ENCODE measurements at regions not wholly inside any gene's neighbourhood (a gene's known extent, or its start where the extent isn't known, plus 50 kb on each side); places are given as distances from the start of the nearest gene placed in this dataset.
A peak's percentile ranks its signal among the peaks of the same experiment; 100 is the strongest.

GRCh38 chr2:237150186-237150585 lies 64.5 kb downstream of the COPS8 start:
- DNase-seq (ENCODE audit: low spot score), result no peak

- DNase-seq (ENCODE audit: low spot score), result no peak
Observed at GRCh38 chr2:237150831-237151375, 65.2 kb downstream of the COPS8 start.

DNA sequence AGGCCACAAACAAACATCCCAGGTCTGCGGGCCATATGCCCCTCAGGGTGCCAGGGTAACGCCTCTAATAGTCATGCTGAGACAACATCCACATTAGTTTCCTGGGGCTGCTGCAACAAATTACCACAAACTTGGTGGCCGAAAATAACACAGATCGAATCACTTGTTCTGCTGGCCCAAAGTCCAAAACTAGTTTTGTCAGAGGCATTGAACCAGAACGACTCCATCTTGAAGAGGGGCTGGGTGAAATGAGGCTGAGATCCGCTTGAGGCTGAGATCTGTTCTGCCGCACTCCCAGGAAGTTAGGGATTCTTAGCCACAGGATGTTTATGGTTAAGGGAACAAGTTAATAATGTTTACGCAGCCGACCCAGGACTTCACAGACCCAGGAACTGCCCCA lies 66.7 kb downstream of the COPS8 start:
- DNase-seq (ENCODE audit: low spot score), result no peak

- no peak for DNase-seq (ENCODE audit: low spot score)
Observed at GRCh38 chr2:237153181-237153580, 67.5 kb downstream of the COPS8 start.

GRCh38 chr2:237154082-237154638 lies 68.5 kb downstream of the COPS8 start:
- peak; percentile 29 for DNase-seq (ENCODE audit: low spot score)

DNA sequence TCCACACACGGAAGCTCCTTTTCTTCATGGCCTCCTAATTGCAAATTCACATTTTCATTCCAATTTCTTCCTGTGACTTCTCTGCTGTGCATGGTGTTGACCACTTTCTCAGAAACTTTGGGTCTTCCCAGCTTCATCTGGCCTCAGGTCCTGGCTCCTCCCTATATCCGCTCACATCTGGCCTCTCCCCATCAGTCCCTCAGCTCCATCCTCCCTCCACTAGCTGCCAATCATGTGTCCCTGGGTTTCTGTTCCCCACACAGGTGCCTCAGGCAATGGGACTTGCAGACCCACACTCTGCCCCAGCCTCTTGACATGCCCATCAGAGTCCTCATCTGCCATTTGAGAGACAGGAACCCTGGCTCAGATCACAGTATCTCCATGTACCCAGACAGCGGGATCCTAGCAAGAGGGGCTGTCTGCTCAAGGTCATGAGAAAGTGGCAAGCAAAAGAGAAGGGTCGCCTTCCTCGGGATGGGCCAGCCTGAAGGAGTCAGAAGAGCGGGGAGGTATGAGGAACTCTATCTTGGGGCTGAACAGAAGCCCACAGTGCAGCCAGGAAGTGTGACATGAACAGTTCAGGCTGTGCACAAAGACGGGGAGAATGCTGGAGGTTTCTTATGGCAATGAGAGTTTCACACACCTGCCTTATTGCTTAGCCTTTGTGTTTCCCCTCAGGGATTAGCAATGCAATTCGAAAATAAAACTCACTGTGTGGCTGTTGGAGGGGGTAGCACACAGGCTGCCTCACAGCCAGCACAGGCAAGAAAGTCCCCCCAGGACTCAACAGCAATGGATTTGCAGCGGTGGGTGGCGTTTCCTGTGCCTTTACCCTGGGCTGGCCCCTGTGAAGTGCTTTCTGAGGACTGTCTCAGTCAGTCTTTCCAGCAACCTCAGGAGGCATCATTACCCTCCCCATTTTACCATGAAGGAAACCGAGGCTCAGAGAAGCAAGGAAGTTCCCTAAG lies 69.5 kb downstream of the COPS8 start:
- no peak for DNase-seq (ENCODE audit: low spot score)

DNA sequence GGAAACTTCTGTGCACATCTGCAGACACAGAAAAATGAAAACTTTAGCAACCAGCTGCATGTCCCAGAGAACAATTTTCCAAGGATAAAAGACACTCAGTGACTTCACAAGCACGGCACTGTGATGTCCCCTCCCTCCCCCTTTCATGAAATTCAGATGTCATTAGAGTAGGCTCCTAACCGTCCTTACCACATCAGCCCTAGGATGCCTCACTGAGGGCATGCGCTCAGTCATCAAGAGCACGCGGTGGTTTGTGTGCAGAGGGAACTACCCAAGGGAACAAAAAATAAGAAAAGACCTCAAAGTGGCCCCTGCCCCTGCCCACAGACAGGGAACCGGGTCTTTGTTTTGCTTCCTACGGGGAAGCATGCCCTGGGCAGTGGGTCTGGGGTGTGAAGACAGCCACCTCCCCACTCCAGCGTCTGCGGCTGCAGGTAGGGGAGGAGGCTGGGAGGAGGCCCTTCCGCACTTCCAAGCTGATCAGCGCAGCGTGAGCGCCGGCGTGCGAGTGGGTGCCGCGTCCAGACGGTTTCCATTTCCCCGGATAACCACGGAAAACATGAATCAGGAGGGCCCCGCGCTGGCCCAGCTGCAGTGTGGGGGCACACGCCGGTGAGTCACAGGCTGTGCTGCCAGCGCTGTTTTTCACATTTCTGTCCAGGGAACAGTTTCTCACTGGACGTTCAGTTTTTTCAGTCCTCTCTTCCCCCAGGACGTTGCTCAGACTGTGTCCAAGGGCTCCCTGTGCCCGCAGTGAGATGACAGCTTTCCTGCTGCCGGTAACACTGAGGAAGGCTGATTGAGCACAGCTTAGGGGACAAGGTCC lies 70.6 kb downstream of the COPS8 start:
- DNase-seq (ENCODE audit: low spot score), result no peak

DNA sequence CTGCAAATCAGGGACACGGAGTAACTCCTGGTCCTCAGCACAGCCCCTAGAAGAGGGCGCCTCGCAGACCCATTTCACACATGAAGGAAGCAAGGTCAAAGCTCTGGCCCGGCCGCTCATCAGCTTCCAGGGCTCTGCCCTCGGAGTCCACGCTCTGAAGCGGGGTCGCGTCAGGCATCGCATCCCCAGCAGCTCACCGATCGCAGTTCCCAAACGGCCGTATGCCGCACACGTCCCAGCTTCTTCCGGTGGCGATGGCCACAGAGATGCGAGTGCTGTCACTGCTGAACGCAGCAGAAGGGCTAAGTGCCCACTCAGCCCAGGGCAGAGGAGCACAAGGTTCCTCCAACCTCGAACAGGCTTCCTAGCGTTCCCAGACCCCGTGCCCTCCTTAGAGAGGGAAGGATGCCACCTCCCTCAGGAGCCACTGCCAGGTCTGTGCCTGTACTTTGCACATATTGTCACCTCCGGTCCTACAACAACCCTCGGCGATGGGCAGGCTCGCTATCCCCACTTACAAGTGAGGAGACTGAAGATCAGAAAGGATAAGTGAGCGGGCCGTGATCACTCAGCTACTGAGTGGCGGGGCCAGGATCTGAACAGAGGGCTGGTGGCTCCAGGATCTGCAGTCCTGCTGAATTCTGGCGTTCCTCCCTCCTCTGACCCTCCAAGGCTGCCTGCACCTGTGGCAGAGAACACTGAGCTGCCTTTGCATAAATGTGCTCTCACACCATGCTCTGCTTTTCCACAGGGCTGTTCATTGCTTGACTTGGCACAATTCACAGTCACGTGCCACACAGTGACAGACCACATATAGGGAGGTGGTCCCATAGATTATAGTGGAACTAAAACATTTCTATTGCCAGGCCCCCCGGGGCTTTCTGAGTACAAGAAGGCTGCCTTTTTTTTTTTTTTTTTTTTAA lies 71.4 kb downstream of the COPS8 start:
- no peak for DNase-seq (ENCODE audit: low spot score)

GRCh38 chr2:237157780-237158102 lies 72.1 kb downstream of the COPS8 start:
- no peak for DNase-seq (ENCODE audit: low spot score)

GRCh38 chr2:237158194-237158593 lies 72.5 kb downstream of the COPS8 start:
- no peak for DNase-seq (ENCODE audit: low spot score)

GRCh38 chr2:237159006-237159911 lies 73.6 kb downstream of the COPS8 start:
- no peak for DNase-seq (ENCODE audit: low spot score)

GRCh38 chr2:237160271-237160919 lies 74.7 kb downstream of the COPS8 start:
- no peak for DNase-seq (ENCODE audit: low spot score)

DNA sequence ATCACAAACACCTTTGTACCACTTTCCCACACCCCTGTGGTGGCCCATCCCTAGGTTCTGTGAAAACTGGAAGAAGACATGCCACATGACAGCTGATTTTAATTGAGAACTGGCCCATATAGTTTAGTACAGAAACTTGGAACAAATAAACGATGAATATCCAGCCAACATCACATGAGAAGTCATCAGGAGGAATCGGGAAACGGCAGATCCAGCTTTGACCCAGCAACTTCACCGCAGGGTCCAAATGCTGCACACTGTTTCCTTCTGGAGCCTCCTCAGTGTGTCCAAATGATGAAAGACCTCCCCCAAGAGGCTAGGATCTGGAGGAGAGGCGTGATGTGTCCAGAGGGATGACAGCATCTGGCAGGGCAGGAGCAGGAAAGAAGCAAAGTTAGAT lies 75.5 kb downstream of the COPS8 start:
- DNase-seq (ENCODE audit: low spot score), result no peak

DNA sequence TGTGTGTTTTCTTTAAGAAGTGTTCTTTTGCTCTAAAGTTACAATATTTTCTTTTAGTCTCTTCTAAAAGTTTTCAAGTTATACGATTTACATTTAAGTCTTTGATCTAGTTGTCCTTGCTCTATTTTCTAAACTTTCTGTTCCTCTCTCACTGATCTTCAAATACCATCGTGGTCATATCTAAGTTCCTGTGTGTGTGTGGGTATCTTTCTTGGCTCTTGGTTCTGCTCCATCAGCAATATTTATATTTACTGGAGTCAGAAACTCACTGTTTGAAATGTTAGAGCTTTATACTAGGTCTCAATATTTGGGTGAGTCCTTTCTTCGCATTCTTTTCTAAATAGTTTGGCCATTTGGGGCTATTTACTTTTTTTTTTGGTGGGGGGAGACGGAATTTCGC lies 77.3 kb downstream of the COPS8 start:
- DNase-seq (ENCODE audit: low spot score), result no peak

GRCh38 chr2:237164474-237165042 lies 78.9 kb downstream of the COPS8 start:
- DNase-seq (ENCODE audit: low spot score), result no peak

DNA sequence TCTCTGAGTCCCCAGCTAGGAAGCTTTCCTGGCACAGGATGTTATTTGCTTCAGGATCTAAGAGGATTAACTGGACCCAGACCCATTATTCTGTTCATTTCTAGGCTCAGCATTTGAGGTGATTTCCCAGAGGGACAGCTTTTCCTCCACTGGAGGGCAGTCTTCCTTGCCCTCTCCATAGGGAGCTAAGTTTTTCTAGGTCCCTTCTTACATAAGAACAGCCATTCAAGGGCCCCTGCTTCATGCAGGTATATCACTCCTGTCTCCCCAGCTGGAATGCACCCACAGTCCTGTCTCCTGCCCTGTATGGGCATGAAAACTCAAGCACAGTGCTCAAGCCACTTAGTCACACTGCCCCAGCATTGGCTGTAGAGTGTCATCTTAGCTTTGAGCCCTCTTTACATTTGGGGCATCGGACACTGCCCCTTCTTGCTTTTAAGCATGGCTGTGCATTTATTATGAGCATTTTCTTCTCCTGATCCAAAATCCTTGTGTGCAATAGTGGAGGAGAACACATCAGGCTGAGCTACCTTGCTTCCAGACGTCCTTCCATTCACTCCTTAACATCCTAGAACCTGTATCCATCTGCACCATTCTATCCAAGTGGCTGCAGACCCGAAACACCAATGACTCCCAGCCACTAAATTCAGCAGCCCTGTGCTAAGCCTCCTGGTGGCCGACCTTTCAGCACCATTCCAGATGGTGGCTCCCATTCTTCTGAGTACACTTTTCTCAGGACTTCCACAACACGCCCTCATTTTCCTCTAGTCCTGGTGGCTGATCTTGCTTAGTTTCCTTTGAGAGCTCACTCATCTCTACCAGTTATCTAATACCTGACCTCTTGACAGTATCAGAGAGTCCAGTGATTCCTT lies 80.0 kb downstream of the COPS8 start:
- DNase-seq (ENCODE audit: low spot score), result peak; percentile 5

GRCh38 chr2:237167038-237167437 lies 81.3 kb downstream of the COPS8 start:
- DNase-seq (ENCODE audit: low spot score), result no peak

GRCh38 chr2:237167934-237168333 lies 82.2 kb downstream of the COPS8 start:
- no peak for DNase-seq (ENCODE audit: low spot score)
